Vagina (tissue), 2 donors: ENCODE measurements at regions not wholly inside any gene's neighbourhood (a gene's known extent, or its start where the extent isn't known, plus 50 kb on each side); places are given as distances from the start of the nearest gene placed in this dataset.
"Not testable (repeated sequence)": the region's sequence is repeated elsewhere in the genome, so short reads cannot be mapped to it uniquely, and the experiment has no call there.

Experiments
- DNase-seq, 2 donors: peaks; one replicate each; pipeline ENCODE4 v3.0.0-alpha.2; 2017; ENCODE audit errors: extremely low spot score in 2 of 2
- H3K27ac ChIP-seq: fragments of 200-600 bp; sonication (generic); one replicate; pipeline ENCODE4 v1.5.1; 2019
- H3K27me3 ChIP-seq: fragments of 200-600 bp; sonication (generic); one replicate; pipeline ENCODE4 v1.5.1; 2019
- H3K36me3 ChIP-seq, 2 donors: fragments of 200-600 bp; sonication (generic); one replicate each; pipeline ENCODE4 v1.5.1; 2017 to 2019
- H3K4me1 ChIP-seq: fragments of 200-600 bp; sonication (generic); one replicate; pipeline ENCODE4 v1.5.1; 2019
- H3K4me3 ChIP-seq, 2 donors: fragments of 200-600 bp; sonication (generic); 1 replicate in 1 of 2; 2 replicates in 1 of 2; pipeline ENCODE4 v1.5.1; 2016 to 2019
- H3K9me3 ChIP-seq: fragments of 200-600 bp; sonication (generic); one replicate; pipeline ENCODE4 v1.5.1; 2019
- POLR2A ChIP-seq, 2 donors: fragments of 450-650 bp; IDR thresholded peaks; one replicate each; pipeline ENCODE4 v1.6.1; 2017; ENCODE audit warnings: antibody characterized with exemption in 2 of 2, mild to moderate bottlenecking in 2 of 2, moderate library complexity in 2 of 2
- POLR2AphosphoS5 ChIP-seq, 2 donors: sonication (generic); formaldehyde crosslinking; IDR thresholded peaks; one replicate each; pipeline ENCODE4 v1.9.0; 2017; ENCODE audit warnings: antibody characterized with exemption in 2 of 2, mild to moderate bottlenecking in 2 of 2, low read depth in 1 of 2; ENCODE audit not compliant: insufficient read depth in 1 of 2
- intact Hi-C: fragments of 100-400 bp; cut with DNase I; formaldehyde crosslinking; loops from one replicate; pipeline ENCODE4 v1.15.1; 2023
- TF ChIP-seq, protein P1 (sequence below), 3 experiments: fragments of 450-650 bp in 2 of 3; fragments of 200-600 bp in 1 of 3; sonication (generic) in 1 of 3; IDR thresholded peaks; one replicate each; pipeline ENCODE4 v1.5.1; 2017 to 2019; ENCODE audit warnings: antibody characterized with exemption in 3 of 3, mild to moderate bottlenecking in 2 of 3, moderate library complexity in 2 of 3

GRCh38 chr2:138373993-138374408 lies 127.6 kb upstream of the SPOPL start:
- Histone ChIP-seq H3K27me3 (no peaks in the 10 kb centered on the region), H3K36me3 (no peaks in the 10 kb centered on the region), H3K4me3 (no peak overlapping the region), H3K9me3 (no peaks in the 10 kb centered on the region), H3K27ac (no peak overlapping the region), H3K4me1 (no peaks in the 10 kb centered on the region)
- intact Hi-C loops: no loop called here
- no peak for DNase-seq
- TF ChIP-seq POLR2AphosphoS5 (IDR thresholded peaks at IDR 0.05; ENCODE audit: insufficient read depth in 1 of 2, low read depth in 1 of 2) (no peak), POLR2A (IDR thresholded peaks at IDR 0.05) (no peak)
- TF ChIP-seq, protein P1, sequence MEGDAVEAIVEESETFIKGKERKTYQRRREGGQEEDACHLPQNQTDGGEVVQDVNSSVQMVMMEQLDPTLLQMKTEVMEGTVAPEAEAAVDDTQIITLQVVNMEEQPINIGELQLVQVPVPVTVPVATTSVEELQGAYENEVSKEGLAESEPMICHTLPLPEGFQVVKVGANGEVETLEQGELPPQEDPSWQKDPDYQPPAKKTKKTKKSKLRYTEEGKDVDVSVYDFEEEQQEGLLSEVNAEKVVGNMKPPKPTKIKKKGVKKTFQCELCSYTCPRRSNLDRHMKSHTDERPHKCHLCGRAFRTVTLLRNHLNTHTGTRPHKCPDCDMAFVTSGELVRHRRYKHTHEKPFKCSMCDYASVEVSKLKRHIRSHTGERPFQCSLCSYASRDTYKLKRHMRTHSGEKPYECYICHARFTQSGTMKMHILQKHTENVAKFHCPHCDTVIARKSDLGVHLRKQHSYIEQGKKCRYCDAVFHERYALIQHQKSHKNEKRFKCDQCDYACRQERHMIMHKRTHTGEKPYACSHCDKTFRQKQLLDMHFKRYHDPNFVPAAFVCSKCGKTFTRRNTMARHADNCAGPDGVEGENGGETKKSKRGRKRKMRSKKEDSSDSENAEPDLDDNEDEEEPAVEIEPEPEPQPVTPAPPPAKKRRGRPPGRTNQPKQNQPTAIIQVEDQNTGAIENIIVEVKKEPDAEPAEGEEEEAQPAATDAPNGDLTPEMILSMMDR (IDR thresholded peaks at IDR 0.05): no peak

DNA sequence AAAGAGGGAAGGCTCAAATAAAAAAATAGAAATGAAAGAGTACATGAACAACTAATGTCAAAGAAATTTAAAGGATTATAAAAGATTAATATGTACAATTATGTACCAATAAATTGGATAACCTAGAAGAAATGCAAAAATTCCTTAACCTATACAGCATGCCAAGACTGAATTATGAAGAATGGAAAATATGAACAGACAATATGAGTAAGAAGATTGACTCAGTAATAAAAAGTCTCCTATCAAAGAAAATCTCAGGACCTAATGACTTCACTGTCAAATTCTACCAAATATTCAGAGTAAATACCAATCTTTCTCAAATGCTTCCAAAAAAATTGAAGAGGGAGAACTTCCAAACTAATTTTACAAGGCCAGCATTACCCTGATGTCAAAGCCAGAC lies 120.2 kb upstream of the SPOPL start:
- DNase-seq: no peak
- H3K27ac ChIP-seq: no peak overlapping the region
- intact Hi-C loops: no loop called here
- H3K4me3 ChIP-seq: no peak overlapping the region
- no peaks in the 10 kb centered on the region for H3K27me3 ChIP-seq
- no peaks in the 10 kb centered on the region for H3K9me3 ChIP-seq
- H3K36me3 ChIP-seq: no peaks in the 10 kb centered on the region
- no peaks in the 10 kb centered on the region for H3K4me1 ChIP-seq
- TF ChIP-seq POLR2AphosphoS5 (IDR thresholded peaks at IDR 0.05; ENCODE audit: insufficient read depth in 1 of 2, low read depth in 1 of 2) (no peak), POLR2A (IDR thresholded peaks at IDR 0.05) (no peak)
- TF ChIP-seq, protein P1 (IDR thresholded peaks at IDR 0.05): no peak

- Histone ChIP-seq H3K27me3 (no peaks in the 10 kb centered on the region), H3K27ac (no peak overlapping the region), H3K9me3 (no peaks in the 10 kb centered on the region), H3K4me3 (no peak overlapping the region), H3K36me3 (no peaks in the 10 kb centered on the region), H3K4me1 (no peaks in the 10 kb centered on the region)
- no peak for DNase-seq
- TF ChIP-seq POLR2AphosphoS5 (IDR thresholded peaks at IDR 0.05; ENCODE audit: insufficient read depth in 1 of 2, low read depth in 1 of 2): no peak
- TF ChIP-seq, protein P1 (IDR thresholded peaks at IDR 0.05): no peak
- no peak for TF ChIP-seq POLR2A (IDR thresholded peaks at IDR 0.05)
- intact Hi-C loops: no loop called here
Observed at GRCh38 chr2:138382672-138383071, 118.9 kb upstream of the SPOPL start.

- H3K4me1 ChIP-seq, H3K27ac ChIP-seq, intact Hi-C loops, DNase-seq, H3K36me3 ChIP-seq, H3K27me3 ChIP-seq, H3K4me3 ChIP-seq, H3K9me3 ChIP-seq: not testable (repeated sequence)
Observed at GRCh38 chr2:138386191-138386590, 115.4 kb upstream of the SPOPL start.

GRCh38 chr2:138389063-138389462 lies 112.5 kb upstream of the SPOPL start:
- no peaks in the 10 kb centered on the region for H3K36me3 ChIP-seq
- TF ChIP-seq, protein P1 (IDR thresholded peaks at IDR 0.05): no peak
- TF ChIP-seq POLR2AphosphoS5 (IDR thresholded peaks at IDR 0.05; ENCODE audit: insufficient read depth in 1 of 2, low read depth in 1 of 2) (no peak), POLR2A (IDR thresholded peaks at IDR 0.05) (no peak)
- no peak overlapping the region for H3K4me3 ChIP-seq
- H3K27ac ChIP-seq: no peak overlapping the region
- H3K4me1 ChIP-seq: no peaks in the 10 kb centered on the region
- intact Hi-C loops: no loop called here
- no peaks in the 10 kb centered on the region for H3K27me3 ChIP-seq
- no peak for DNase-seq
- H3K9me3 ChIP-seq: no peaks in the 10 kb centered on the region
